H1 (cell line): ENCODE measurements at regions not wholly inside any gene's neighbourhood (a gene's known extent, or its start where the extent isn't known, plus 50 kb on each side); places are given as distances from the start of the nearest gene placed in this dataset.

ENCODE experiments used
- BCL11A ChIP-seq, 2 experiments: IDR thresholded peaks; one replicate each; pipeline ENCODE4 v1.6.1; 2011; ENCODE audit warnings: low read depth in 2 of 2, low read length in 2 of 2, mild to moderate bottlenecking in 2 of 2
- CTCF ChIP-seq, 3 experiments: IDR thresholded peaks; 1 replicate in 2 of 3; 2 replicates in 1 of 3; pipeline versions ENCODE4 v1.5.1 to v1.6.1; 2011; ENCODE audit warnings: low read length in 3 of 3, mild to moderate bottlenecking in 3 of 3, inconsistent platforms in 2 of 3, low read depth in 1 of 3, moderate library complexity in 1 of 3; ENCODE audit not compliant: insufficient read depth in 1 of 3; ENCODE audit errors: control extremely low read depth in 1 of 3
- MAX ChIP-seq: IDR thresholded peaks from 2 replicates; pipeline ENCODE4 v1.6.1; 2012; ENCODE audit warnings: inconsistent platforms
- SIN3A ChIP-seq, 2 experiments: IDR thresholded peaks in 1 of 2; conservative IDR thresholded peaks in 1 of 2; 2 replicates each; pipeline ENCODE4 v1.6.1; 2011 to 2012; ENCODE audit warnings: low read length in 2 of 2, improper control_type of control experiment in 1 of 2, low read depth in 1 of 2, mild to moderate bottlenecking in 1 of 2
- SIRT6 ChIP-seq: IDR thresholded peaks from one replicate; pipeline ENCODE4 v1.7.1; 2012; ENCODE audit warnings: low read length, inconsistent platforms
- TAF1 ChIP-seq: IDR thresholded peaks from 2 replicates; pipeline ENCODE4 v1.6.1; 2011; ENCODE audit warnings: mild to moderate bottlenecking, low read depth, low read length
- TCF12 ChIP-seq: IDR thresholded peaks from 2 replicates; pipeline ENCODE4 v1.6.1; 2011; ENCODE audit warnings: low read depth, mild to moderate bottlenecking, low read length

DNA sequence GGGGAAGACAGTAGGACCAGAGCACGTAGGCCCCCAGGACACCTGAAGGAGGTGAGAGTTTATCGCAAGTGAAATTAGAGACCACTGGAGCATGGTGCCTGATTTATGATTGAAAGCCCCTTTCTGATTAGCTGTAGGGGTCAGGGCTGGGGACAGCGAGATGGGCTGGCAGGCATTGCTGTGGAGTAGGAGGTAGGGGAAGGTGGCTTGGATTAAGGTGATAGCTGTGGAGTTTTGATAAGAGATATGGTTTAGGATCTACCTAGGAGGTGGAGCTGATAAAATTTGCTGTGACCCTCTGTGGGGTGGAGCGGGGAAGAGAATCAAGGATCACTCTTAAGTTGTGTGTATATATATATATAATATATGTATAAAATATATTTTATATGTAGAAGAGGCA lies 157.5 kb downstream of the CD8B2 start (continued):
- TF ChIP-seq TAF1 (no peak), SIN3A (conservative IDR thresholded peaks at IDR 0.05 in 1 of 2, IDR thresholded peaks at IDR 0.05 in 1 of 2; ENCODE audit: low read depth in 1 of 2, low read length in 2 of 2) (no peak), BCL11A (IDR thresholded peaks at IDR 0.05; ENCODE audit: low read depth in 2 of 2, low read length in 2 of 2) (no peak), SIRT6 (no peak), CTCF (IDR thresholded peaks at IDR 0.05; ENCODE audit: control extremely low read depth in 1 of 3, insufficient read depth in 1 of 3, low read depth in 1 of 3, low read length in 3 of 3) (no peak), MAX (no peak), TCF12 (no peak)
